ENCODE measurements at regions not wholly inside any gene's neighbourhood (a gene's known extent, or its start where the extent isn't known, plus 50 kb on each side); places are given as distances from the start of the nearest gene placed in this dataset.

- 53% methylated on average over 12 of the region's 12 CpGs for WGBS
- no peaks in the 10 kb centered on the region for H3K9me3 ChIP-seq (ENCODE audit: control insufficient read depth in 4 of 4, low read length in 3 of 4)
- no peaks in the 10 kb centered on the region for H3K4me1 ChIP-seq (ENCODE audit: control insufficient read depth in 4 of 4, insufficient read depth in 4 of 4, low read length in 3 of 4)
- H3K27me3 ChIP-seq (ENCODE audit: control insufficient read depth in 4 of 4, insufficient read depth in 4 of 4, low read length in 3 of 4) = peaks cover 0 to 3% (median 1%) of the 10 kb centered on the region in 4 donors
- no peak overlapping the region for H3K27ac ChIP-seq (ENCODE audit: low read depth in 1 of 2, low read length in 2 of 2)
- no peak for TF ChIP-seq ATF3 (IDR thresholded peaks at IDR 0.05)
- no peak for TF ChIP-seq FOXA1 (IDR thresholded peaks at IDR 0.05)
- no peak for TF ChIP-seq HNF4A (conservative IDR thresholded peaks at IDR 0.05)
- no peak for TF ChIP-seq JUND (IDR thresholded peaks at IDR 0.05)
- no peak for TF ChIP-seq SP1 (IDR thresholded peaks at IDR 0.05)
- no peak for TF ChIP-seq GABPA (IDR thresholded peaks at IDR 0.05 in 1 of 2, conservative IDR thresholded peaks at IDR 0.05 in 1 of 2)
- no peak for TF ChIP-seq TAF1 (conservative IDR thresholded peaks at IDR 0.05)
- TF ChIP-seq RXRA (IDR thresholded peaks at IDR 0.05) = no peak
- no peak for TF ChIP-seq ZBTB33 (IDR thresholded peaks at IDR 0.05)
- TF ChIP-seq, protein P1, sequence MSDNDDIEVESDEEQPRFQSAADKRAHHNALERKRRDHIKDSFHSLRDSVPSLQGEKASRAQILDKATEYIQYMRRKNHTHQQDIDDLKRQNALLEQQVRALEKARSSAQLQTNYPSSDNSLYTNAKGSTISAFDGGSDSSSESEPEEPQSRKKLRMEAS (IDR thresholded peaks at IDR 0.05) = no peak
- no peak for TF ChIP-seq FOXA2 (IDR thresholded peaks at IDR 0.05)
- no peak for TF ChIP-seq NR2F2 (IDR thresholded peaks at IDR 0.05)
- no peak for TF ChIP-seq YY1 (IDR thresholded peaks at IDR 0.05)
- TF ChIP-seq RAD21 (IDR thresholded peaks at IDR 0.05) = no peak
- no peaks in the 10 kb centered on the region for H3K36me3 ChIP-seq (ENCODE audit: control insufficient read depth in 4 of 4, insufficient read depth in 3 of 4, low read depth in 1 of 4, low read length in 3 of 4)
- no peak overlapping the region for H3K9ac ChIP-seq (ENCODE audit: low read depth in 1 of 2, low read length in 2 of 2)
- H3K4me3 ChIP-seq (ENCODE audit: low read depth in 1 of 3, low read length in 3 of 3) = no peak overlapping the region
- DNase-seq (ENCODE audit: low spot score) = no peak
Measured at GRCh38 chr1:29896791-29897714, 660.7 kb downstream of the PTPRU start.

DNA sequence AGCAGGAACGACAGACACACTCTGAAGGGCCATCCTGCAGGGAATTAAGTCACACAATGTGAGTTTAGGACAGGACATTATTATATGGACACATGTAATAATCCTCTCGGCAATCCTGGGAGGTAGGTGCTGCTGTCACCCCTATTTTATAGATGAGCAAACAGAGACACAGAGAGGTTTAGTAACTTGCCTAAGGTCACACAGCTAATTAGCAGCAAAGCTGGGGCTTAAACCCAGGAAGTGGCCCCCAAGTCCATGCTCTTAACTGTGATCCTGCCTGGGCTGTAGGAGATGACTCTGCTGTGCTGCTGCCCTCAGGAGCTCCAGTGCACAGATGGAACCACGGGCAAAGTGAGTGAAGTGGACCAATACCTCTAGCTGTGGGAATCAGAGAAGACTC is 660.0 kb downstream of the PTPRU start:
- Histone ChIP-seq H3K9me3 (ENCODE audit: control insufficient read depth in 4 of 4, low read length in 3 of 4) (no peaks in the 10 kb centered on the region), H3K4me3 (ENCODE audit: low read depth in 1 of 3, low read length in 3 of 3) (no peak overlapping the region), H3K4me1 (ENCODE audit: control insufficient read depth in 4 of 4, insufficient read depth in 4 of 4, low read length in 3 of 4) (no peaks in the 10 kb centered on the region), H3K27me3 (ENCODE audit: control insufficient read depth in 4 of 4, insufficient read depth in 4 of 4, low read length in 3 of 4) (peaks cover 0 to 3% (median 1%) of the 10 kb centered on the region in 4 donors), H3K27ac (ENCODE audit: low read depth in 1 of 2, low read length in 2 of 2) (no peak overlapping the region), H3K36me3 (ENCODE audit: control insufficient read depth in 4 of 4, insufficient read depth in 3 of 4, low read depth in 1 of 4, low read length in 3 of 4) (no peaks in the 10 kb centered on the region), H3K9ac (ENCODE audit: low read depth in 1 of 2, low read length in 2 of 2) (no peak overlapping the region)
- WGBS = 75% methylated on average over 3 of the region's 3 CpGs
- DNase-seq (ENCODE audit: low spot score) = no peak
- TF ChIP-seq NR2F2 (IDR thresholded peaks at IDR 0.05) = no peak
- no peak for TF ChIP-seq GABPA (IDR thresholded peaks at IDR 0.05 in 1 of 2, conservative IDR thresholded peaks at IDR 0.05 in 1 of 2)
- TF ChIP-seq JUND (IDR thresholded peaks at IDR 0.05) = no peak

DNA sequence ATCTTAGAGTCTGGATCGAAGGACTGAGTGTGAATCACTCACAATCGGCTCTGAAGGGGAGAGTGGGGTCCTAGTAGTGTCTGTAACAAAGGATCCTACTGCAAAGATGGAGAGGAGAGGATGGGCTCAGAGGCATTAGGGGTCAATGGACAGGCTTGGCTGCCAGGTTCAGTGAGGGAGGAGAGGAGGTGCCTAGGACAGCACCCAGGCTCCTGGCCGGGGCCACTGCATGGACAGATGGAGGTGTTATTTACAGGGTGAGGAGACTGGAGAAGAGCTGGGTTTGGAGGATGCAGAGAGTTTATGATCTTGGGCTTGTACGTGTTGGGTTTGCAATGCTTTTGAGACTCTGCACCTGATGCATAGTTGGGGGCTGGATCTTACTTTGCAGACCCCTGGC is 658.9 kb downstream of the PTPRU start:
- Histone ChIP-seq H3K27me3 (ENCODE audit: control insufficient read depth in 4 of 4, insufficient read depth in 4 of 4, low read length in 3 of 4) (peaks cover 0 to 9% (median 0%) of the 10 kb centered on the region in 4 donors), H3K4me3 (ENCODE audit: low read depth in 1 of 3, low read length in 3 of 3) (no peak overlapping the region), H3K27ac (ENCODE audit: low read depth in 1 of 2, low read length in 2 of 2) (no peak overlapping the region), H3K9ac (ENCODE audit: low read depth in 1 of 2, low read length in 2 of 2) (no peak overlapping the region), H3K4me1 (ENCODE audit: control insufficient read depth in 4 of 4, insufficient read depth in 4 of 4, low read length in 3 of 4) (no peaks in the 10 kb centered on the region), H3K9me3 (ENCODE audit: control insufficient read depth in 4 of 4, low read length in 3 of 4) (no peaks in the 10 kb centered on the region), H3K36me3 (ENCODE audit: control insufficient read depth in 4 of 4, insufficient read depth in 3 of 4, low read depth in 1 of 4, low read length in 3 of 4) (no peaks in the 10 kb centered on the region)
- TF ChIP-seq ATF3 (IDR thresholded peaks at IDR 0.05) (no peak), REST (IDR thresholded peaks at IDR 0.05) (no peak), SP1 (IDR thresholded peaks at IDR 0.05) (no peak), GABPA (IDR thresholded peaks at IDR 0.05 in 1 of 2, conservative IDR thresholded peaks at IDR 0.05 in 1 of 2) (no peak), HNF4A (conservative IDR thresholded peaks at IDR 0.05) (no peak)
- TF ChIP-seq, protein P1 (IDR thresholded peaks at IDR 0.05) = no peak
- TF ChIP-seq, protein P2, sequence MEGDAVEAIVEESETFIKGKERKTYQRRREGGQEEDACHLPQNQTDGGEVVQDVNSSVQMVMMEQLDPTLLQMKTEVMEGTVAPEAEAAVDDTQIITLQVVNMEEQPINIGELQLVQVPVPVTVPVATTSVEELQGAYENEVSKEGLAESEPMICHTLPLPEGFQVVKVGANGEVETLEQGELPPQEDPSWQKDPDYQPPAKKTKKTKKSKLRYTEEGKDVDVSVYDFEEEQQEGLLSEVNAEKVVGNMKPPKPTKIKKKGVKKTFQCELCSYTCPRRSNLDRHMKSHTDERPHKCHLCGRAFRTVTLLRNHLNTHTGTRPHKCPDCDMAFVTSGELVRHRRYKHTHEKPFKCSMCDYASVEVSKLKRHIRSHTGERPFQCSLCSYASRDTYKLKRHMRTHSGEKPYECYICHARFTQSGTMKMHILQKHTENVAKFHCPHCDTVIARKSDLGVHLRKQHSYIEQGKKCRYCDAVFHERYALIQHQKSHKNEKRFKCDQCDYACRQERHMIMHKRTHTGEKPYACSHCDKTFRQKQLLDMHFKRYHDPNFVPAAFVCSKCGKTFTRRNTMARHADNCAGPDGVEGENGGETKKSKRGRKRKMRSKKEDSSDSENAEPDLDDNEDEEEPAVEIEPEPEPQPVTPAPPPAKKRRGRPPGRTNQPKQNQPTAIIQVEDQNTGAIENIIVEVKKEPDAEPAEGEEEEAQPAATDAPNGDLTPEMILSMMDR (IDR thresholded peaks at IDR 0.05; ENCODE audit: low read depth, low read length, missing input control) = no peak
- 69% methylated on average over 4 of the region's 4 CpGs for WGBS
- DNase-seq (ENCODE audit: low spot score) = no peak
